PC-3 (cell line): ENCODE measurements at regions not wholly inside any gene's neighbourhood (a gene's known extent, or its start where the extent isn't known, plus 50 kb on each side); places are given as distances from the start of the nearest gene placed in this dataset.

Experiments used
- CTCF ChIP-seq: fragments of 300-600 bp; sonication (generic); conservative IDR thresholded peaks from 2 replicates; pipeline ENCODE4 v1.5.1; 2017; ENCODE audit warnings: antibody characterized with exemption, low read depth, mild to moderate bottlenecking, low read length
- EZH2phosphoT487 ChIP-seq: fragments of 300-600 bp; sonication (generic); IDR thresholded peaks from 2 replicates; pipeline ENCODE4 v1.6.1; 2018; ENCODE audit warnings: mild to moderate bottlenecking, antibody characterized with exemption, low read length, borderline replicate concordance

GRCh38 chr3:27557411-27557810 lies 73.2 kb upstream of the SLC4A7 start:
- TF ChIP-seq CTCF (no peak), EZH2phosphoT487 (no peak)
